Osteocyte (in vitro differentiated cells): ENCODE measurements at regions not wholly inside any gene's neighbourhood (a gene's known extent, or its start where the extent isn't known, plus 50 kb on each side); places are given as distances from the start of the nearest gene placed in this dataset.

Source experiments
- DNase-seq: peaks from one replicate; pipeline ENCODE4 v3.0.0; 2021; ENCODE audit warnings: mixed read lengths; ENCODE audit not compliant: unreplicated experiment; ENCODE audit errors: extremely low spot score
- H3K27ac Mint-ChIP-seq: one replicate; pipeline ENCODE4 v1.8.0; 2021; ENCODE audit warnings: mild to moderate bottlenecking, mixed read lengths; ENCODE audit not compliant: unreplicated experiment
- H3K27me3 Mint-ChIP-seq: one replicate; pipeline ENCODE4 v1.8.0; 2021; ENCODE audit warnings: mixed read lengths; ENCODE audit not compliant: unreplicated experiment
- H3K36me3 Mint-ChIP-seq: one replicate; pipeline ENCODE4 v1.8.0; 2021; ENCODE audit warnings: mixed read lengths; ENCODE audit not compliant: unreplicated experiment
- H3K4me1 Mint-ChIP-seq: one replicate; pipeline ENCODE4 v1.8.0; 2021; ENCODE audit warnings: mixed read lengths; ENCODE audit not compliant: unreplicated experiment
- H3K4me3 Mint-ChIP-seq: one replicate; pipeline ENCODE4 v1.8.0; 2021; ENCODE audit warnings: mild to moderate bottlenecking, moderate library complexity, mixed read lengths; ENCODE audit not compliant: unreplicated experiment
- H3K9me3 Mint-ChIP-seq: one replicate; pipeline ENCODE4 v1.8.0; 2021; ENCODE audit warnings: mixed read lengths; ENCODE audit not compliant: unreplicated experiment
- CTCF ChIP-seq: fragments of 200-600 bp; sonication (generic); IDR thresholded peaks from 2 replicates; pipeline ENCODE4 v1.5.0; 2021; ENCODE audit warnings: antibody characterized with exemption, mild to moderate bottlenecking, moderate library complexity

DNA sequence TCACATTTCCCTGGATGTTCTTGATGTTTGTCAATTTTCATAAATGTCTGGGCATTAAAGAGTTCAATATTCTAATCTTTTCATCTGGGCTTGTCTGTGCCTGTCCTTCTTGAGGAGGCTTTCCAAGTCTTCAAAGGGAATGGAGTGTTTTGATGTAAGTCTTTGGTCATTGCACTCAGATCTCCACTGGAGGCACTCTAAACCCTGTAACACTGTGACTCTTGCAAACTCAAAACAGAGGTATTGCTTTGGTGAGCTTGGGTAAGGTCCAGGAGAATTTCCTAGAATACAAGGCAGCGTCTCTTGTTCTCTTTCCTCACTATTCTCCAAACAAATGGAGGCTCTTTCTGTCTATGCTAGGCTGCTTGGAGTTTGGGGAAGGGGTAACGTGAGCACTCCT lies 1118.1 kb upstream of the PABPC4L start:
- H3K27me3 Mint-ChIP-seq: no peaks in the 10 kb centered on the region
- H3K4me3 Mint-ChIP-seq: no peak overlapping the region
- no peak overlapping the region for H3K27ac Mint-ChIP-seq
- H3K36me3 Mint-ChIP-seq: no peaks in the 10 kb centered on the region
- H3K4me1 Mint-ChIP-seq: no peaks in the 10 kb centered on the region
- DNase-seq: no peak
- TF ChIP-seq CTCF: no peak
- peaks cover 37% of the 10 kb centered on the region for H3K9me3 Mint-ChIP-seq

- no peak for DNase-seq
- Mint-ChIP-seq H3K4me1 (no peaks in the 10 kb centered on the region), H3K9me3 (peaks cover 33% of the 10 kb centered on the region), H3K36me3 (no peaks in the 10 kb centered on the region), H3K4me3 (no peak overlapping the region), H3K27me3 (no peaks in the 10 kb centered on the region), H3K27ac (no peak overlapping the region)
- TF ChIP-seq CTCF: no peak
Measured at GRCh38 chr4:135316266-135316779, 1114.7 kb upstream of the PABPC4L start.

GRCh38 chr4:135290136-135290535 lies 1088.5 kb upstream of the PABPC4L start:
- no peak for TF ChIP-seq CTCF
- Mint-ChIP-seq H3K27me3 (no peaks in the 10 kb centered on the region), H3K36me3 (peaks cover 2% of the 10 kb centered on the region), H3K27ac (no peak overlapping the region), H3K4me1 (peaks cover 6% of the 10 kb centered on the region), H3K4me3 (no peak overlapping the region), H3K9me3 (peaks cover 19% of the 10 kb centered on the region)
- DNase-seq: no peak

- H3K4me3 Mint-ChIP-seq: no peak overlapping the region
- peaks cover 2% of the 10 kb centered on the region for H3K36me3 Mint-ChIP-seq
- no peak for TF ChIP-seq CTCF
- peaks cover 29% of the 10 kb centered on the region for H3K4me1 Mint-ChIP-seq
- peaks cover 19% of the 10 kb centered on the region for H3K9me3 Mint-ChIP-seq
- no peak overlapping the region for H3K27ac Mint-ChIP-seq
- DNase-seq: no peak
- H3K27me3 Mint-ChIP-seq: no peaks in the 10 kb centered on the region
Measured at GRCh38 chr4:135283934-135284333, 1082.3 kb upstream of the PABPC4L start.

- no peaks in the 10 kb centered on the region for H3K27me3 Mint-ChIP-seq
- H3K4me1 Mint-ChIP-seq: peaks cover 39% of the 10 kb centered on the region
- H3K27ac Mint-ChIP-seq: peak overlapping the region; percentile 36
- H3K4me3 Mint-ChIP-seq: no peak overlapping the region
- H3K36me3 Mint-ChIP-seq: peaks cover 2% of the 10 kb centered on the region
- no peak for DNase-seq
- peaks cover 19% of the 10 kb centered on the region for H3K9me3 Mint-ChIP-seq
- TF ChIP-seq CTCF: no peak
Measured at GRCh38 chr4:135282676-135283075, 1081.1 kb upstream of the PABPC4L start.
